ENCODE measurements at regions not wholly inside any gene's neighbourhood (a gene's known extent, or its start where the extent isn't known, plus 50 kb on each side); places are given as distances from the start of the nearest gene placed in this dataset.

DNA sequence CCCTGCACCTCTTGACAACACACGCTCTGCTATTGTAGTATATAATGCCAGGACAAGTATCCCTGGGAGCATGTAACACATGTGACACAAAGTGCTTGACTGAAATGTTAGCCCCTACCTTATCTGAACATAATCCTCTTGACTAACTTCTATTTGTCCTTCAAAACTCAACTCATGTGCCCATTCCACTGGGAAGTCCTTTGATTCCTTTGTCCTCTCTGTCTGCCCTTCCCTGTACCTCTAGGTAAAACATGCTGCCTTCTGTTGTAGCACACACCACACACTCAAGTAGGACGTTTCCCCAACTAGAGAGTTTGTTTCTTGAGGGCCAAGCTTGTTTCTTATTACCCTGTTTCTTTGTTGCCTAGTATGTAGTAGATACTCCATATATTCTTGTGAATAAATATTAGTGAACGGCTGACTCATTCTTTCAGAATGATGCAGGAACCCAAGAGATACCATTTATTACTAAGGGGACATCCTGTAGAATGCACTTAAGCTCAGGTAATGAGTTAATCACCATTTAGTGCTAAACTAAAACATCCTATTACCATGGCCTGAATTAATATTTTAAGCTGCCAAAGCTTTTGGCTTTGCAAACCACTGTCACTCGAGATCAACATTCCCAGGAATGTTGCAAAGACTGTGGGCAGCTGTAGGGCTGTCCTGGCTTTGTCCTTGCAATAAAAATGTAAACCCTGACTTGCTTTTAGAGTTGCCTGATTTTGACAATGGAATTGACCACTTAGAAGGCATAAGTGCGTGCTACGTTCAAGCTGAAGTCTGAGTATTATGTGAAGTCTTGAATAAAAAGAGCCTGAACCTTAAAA, 313.4 kb downstream of the COG6 start:
- no peak for DNase-seq (ENCODE audit: low spot score)

- no peak for DNase-seq (ENCODE audit: low spot score)
Observed at GRCh38 chr13:39970177-39970846, 314.9 kb downstream of the COG6 start.

GRCh38 chr13:39971526-39971925, 316.1 kb downstream of the COG6 start:
- no peak for DNase-seq (ENCODE audit: low spot score)

GRCh38 chr13:39976481-39976880, 321.0 kb downstream of the COG6 start:
- no peak for DNase-seq (ENCODE audit: low spot score)

DNA sequence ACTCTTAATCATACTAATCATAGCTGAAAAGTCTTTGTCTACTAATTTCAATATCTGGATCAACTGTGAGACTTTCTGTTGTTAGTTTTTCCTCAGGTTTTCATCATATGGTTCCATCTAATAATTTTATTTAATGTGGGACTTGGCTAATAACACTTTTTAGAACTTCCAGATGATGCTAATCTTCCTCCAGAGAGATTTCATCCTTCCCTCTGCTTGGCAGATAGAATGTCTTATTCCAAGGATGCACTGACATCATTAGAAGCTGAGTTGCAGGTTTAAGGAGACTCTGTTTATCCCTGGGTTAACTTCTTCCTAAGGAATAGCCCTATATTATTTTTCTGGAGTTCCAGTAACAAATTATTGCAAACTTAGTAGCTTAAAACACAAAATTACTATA, 325.6 kb downstream of the COG6 start:
- no peak for DNase-seq (ENCODE audit: low spot score)

DNA sequence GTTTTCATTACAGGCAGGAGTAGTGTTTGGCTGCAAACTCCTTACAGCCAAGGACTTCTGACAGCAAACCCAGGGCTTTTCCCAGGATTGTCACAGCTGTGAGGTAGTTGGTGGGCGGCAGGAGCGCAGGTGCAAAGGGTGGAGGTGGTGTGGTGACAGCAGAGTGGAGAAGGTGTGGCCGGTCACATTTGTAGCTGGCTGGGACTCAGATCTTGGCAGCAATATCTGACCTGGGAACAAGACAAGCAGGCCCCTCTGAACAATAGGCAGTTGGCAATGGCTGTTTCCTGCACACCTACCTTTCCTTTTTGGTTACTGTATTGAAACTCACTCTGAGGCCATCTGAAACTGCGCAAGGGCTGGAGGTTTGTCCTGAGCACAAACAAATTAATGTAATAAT, 327.3 kb downstream of the COG6 start:
- DNase-seq (ENCODE audit: low spot score): no peak

DNA sequence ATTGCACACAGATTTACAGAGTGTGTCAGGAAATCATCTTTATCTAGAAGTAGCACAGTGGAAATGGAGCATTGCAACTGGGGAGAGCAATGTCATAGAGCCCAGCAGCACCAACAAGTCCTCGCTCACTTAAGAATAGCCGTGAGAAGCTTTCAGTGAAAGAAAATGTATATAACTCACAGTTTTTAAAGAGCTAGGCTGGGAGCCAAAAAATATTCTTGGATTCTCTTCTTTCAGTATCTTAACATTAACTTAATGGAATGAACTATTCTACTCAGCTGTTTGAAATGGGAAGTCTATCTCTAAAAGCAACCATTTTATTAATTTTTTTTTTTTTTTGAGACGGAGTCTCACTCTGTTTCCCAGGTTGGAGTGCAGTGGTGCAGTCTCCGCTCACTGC, 329.6 kb downstream of the COG6 start:
- DNase-seq (ENCODE audit: low spot score): no peak

GRCh38 chr13:39988351-39988750, 332.9 kb downstream of the COG6 start:
- no peak for DNase-seq (ENCODE audit: low spot score)

DNA sequence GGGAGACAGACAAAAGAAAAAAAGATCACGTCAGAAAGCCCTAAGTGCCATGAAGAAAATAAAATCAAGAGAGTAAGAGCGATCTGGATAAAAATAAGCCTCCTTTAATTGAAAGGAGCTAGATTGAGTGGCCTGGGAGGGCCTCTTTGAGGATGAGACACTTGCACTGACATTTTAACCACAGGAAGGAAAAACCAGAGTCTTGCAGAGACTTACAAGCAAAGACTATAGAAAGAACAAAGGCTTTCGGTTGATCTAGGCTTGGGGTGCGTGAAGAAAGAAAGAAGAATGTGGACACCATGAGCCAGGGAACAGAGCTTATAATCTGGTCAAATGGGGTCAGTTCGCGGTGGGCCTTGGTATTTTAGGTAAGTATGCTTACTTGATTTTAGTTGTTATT, 342.7 kb downstream of the COG6 start:
- DNase-seq (ENCODE audit: low spot score): no peak

DNA sequence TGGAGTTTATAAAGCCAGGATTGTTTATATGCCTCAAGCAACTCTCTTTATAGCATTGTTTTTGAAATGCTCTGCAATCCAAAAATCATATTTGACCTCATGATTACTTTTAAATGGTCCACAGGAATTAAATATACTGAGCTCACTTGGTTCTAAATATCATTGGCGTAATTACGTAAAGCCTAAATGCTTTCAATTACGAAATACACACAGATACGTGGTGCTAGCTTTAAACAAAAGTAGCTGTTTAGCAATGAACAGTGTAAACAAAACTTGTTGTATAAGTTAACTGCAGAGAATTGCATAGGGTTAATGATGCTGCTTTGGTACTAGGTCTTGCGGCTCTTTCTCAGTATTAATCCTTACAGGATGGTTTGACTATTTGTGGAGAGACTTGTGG, 346.6 kb downstream of the COG6 start:
- no peak for DNase-seq (ENCODE audit: low spot score)

GRCh38 chr13:40013554-40013953, 358.1 kb downstream of the COG6 start:
- DNase-seq (ENCODE audit: low spot score): no peak

DNA sequence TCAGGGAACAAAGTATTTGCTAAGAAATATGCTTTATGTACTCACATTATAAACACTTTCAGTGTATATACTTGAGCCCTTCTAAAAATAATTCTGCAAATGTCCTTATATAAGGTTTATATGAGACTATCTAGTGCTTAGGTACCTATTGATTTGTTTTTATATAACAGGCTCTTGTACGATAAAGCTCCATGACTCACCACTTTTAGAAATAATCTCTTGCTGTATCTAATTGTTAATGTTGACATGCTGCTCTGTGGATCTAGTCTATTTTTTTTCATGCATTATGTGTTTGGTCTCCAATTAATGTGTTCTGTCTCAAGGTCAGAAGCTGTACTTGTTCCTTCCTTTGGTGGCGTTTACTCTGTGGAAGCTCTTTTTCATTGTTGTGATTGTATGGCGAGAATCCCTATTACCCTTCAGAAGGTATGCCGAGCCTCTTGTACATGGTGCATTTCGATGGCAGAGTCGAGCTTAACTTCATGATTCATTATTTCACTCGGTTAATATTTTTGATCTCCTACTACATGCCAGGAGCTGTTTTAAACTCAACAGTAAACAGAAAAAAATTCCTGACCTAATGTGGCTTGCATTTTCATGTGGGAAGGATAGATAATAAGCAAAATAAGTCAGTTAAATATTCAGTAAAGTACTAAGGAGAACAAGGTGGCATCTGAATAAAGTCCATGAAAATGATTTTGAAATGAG, 361.6 kb downstream of the COG6 start:
- DNase-seq (ENCODE audit: low spot score): no peak

- DNase-seq (ENCODE audit: low spot score): no peak
Observed at GRCh38 chr13:40017662-40018262, 362.3 kb downstream of the COG6 start.

GRCh38 chr13:40023595-40024203, 368.2 kb downstream of the COG6 start:
- DNase-seq (ENCODE audit: low spot score): no peak

GRCh38 chr13:40024204-40024966, 368.9 kb downstream of the COG6 start:
- no peak for DNase-seq (ENCODE audit: low spot score)

GRCh38 chr13:40024967-40025714, 369.7 kb downstream of the COG6 start:
- DNase-seq (ENCODE audit: low spot score): no peak

DNA sequence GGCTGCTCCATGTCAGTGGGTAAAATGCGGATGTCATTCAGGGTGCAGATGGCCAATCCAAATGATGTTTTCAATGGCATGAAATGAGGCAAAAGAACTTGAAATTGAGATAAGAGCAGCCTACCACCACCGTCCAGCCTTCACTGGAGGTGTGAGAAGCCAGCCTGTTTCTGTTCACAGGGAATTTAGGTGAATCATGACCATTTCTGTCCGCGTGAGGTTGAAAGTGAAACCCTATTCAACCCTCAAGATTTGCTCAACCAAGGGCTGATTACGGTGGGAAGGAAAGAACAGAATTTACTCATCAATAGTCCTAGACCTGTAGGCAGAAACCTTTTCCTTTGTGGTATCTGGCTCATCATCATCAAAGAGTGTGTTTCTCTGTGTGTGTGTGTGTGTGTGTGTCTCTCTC, 370.7 kb downstream of the COG6 start:
- no peak for DNase-seq (ENCODE audit: low spot score)

DNA sequence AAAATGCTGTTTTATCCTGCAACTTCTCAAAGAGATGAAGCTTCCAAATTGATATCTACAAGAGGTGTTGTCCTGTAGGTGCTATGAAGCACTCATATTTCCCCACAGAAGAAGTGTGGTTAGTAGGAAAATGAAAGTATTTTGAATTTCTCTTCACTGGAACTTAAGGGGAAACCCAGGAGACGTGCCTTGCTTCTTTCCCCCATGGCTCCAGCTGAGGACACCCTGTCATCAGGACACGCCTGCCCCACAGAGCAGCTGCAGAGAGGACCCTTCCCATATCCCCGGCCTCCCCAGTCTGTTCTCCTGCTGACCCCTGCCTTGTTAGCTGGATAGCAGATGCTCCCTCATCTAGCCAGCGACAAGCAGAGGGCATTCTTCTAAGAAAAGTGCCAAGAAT, 371.3 kb downstream of the COG6 start:
- DNase-seq (ENCODE audit: low spot score): no peak

- no peak for DNase-seq (ENCODE audit: low spot score)
Observed at GRCh38 chr13:40028446-40028845, 373.0 kb downstream of the COG6 start.

- DNase-seq (ENCODE audit: low spot score): no peak
Observed at GRCh38 chr13:40031031-40031430, 375.6 kb downstream of the COG6 start.
